Caco-2 (cell line): ENCODE measurements at regions not wholly inside any gene's neighbourhood (a gene's known extent, or its start where the extent isn't known, plus 50 kb on each side); places are given as distances from the start of the nearest gene placed in this dataset.

ENCODE experiments used
- BruUV-seq: library from RNA; stranded (reverse); fragments of 400-500 nt; replicated peaks from 2 replicates; lab custom pipeline; 2021; lab: Mats Ljungman, UMichigan
- CTCF ChIA-PET: fragments of 300-600 bp; sonication (Branson Sonifier 250); formaldehyde crosslinking; loops from one replicate; lab custom pipeline; 2022; ENCODE audit warnings: antibody characterized with exemption; lab: Charles Lee
- POLR2A ChIA-PET: fragments of 300-600 bp; sonication (Branson Sonifier 250); formaldehyde crosslinking; loops from one replicate; lab custom pipeline; 2022; ENCODE audit warnings: antibody characterized with exemption; lab: Charles Lee
- DNase-seq, 2 experiments: peaks; one replicate each; pipeline versions ENCODE4 v3.0.0 to v3.0.0-alpha.2; 2020 to 2022
- H3K27me3 ChIP-seq: replicated peaks from 2 replicates; pipeline ENCODE4 v1.6.0; 2011; ENCODE audit warnings: low read length; ENCODE audit not compliant: control insufficient read depth, insufficient read depth
- H3K36me3 ChIP-seq: 2 replicates; pipeline ENCODE4 v1.5.1; 2011; ENCODE audit warnings: low read length; ENCODE audit not compliant: control insufficient read depth, insufficient read depth
- H3K4me1 ChIP-seq: fragments of 250-450 bp; sonication (Bioruptor Pico); 2 replicates; pipeline ENCODE4 v1.5.1; 2020; ENCODE audit warnings: mild to moderate bottlenecking
- H3K4me3 ChIP-seq: 2 replicates; pipeline ENCODE4 v1.5.1; 2011; ENCODE audit warnings: low read depth, mild to moderate bottlenecking, control low read depth, low read length
- H3K9me3 ChIP-seq: fragments of 250-450 bp; sonication (Bioruptor Pico); 2 replicates; pipeline ENCODE4 v1.5.1; 2020; ENCODE audit warnings: mild to moderate bottlenecking, moderate library complexity
- H3K27ac Mint-ChIP-seq: one replicate; pipeline ENCODE4 v1.8.0; 2022; ENCODE audit warnings: mixed read lengths; ENCODE audit not compliant: unreplicated experiment
- H3K27me3 Mint-ChIP-seq: one replicate; pipeline ENCODE4 v1.8.0; 2022; ENCODE audit warnings: mixed read lengths; ENCODE audit not compliant: insufficient read depth, unreplicated experiment
- H3K36me3 Mint-ChIP-seq: one replicate; pipeline ENCODE4 v1.8.0; 2022; ENCODE audit warnings: mild to moderate bottlenecking, mixed read lengths; ENCODE audit not compliant: insufficient read depth, unreplicated experiment
- H3K4me1 Mint-ChIP-seq: one replicate; pipeline ENCODE4 v1.8.0; 2022; ENCODE audit warnings: low read depth, mixed read lengths; ENCODE audit not compliant: unreplicated experiment
- H3K4me3 Mint-ChIP-seq: one replicate; pipeline ENCODE4 v1.8.0; 2022; ENCODE audit warnings: mild to moderate bottlenecking, moderate library complexity, mixed read lengths; ENCODE audit not compliant: unreplicated experiment
- H3K9me3 Mint-ChIP-seq: one replicate; pipeline ENCODE4 v1.8.0; 2022; ENCODE audit warnings: mixed read lengths; ENCODE audit not compliant: unreplicated experiment
- CTCF ChIP-seq, 2 experiments: fragments of 200-600 bp in 1 of 2; IDR thresholded peaks; 1 replicate in 1 of 2; 2 replicates in 1 of 2; pipeline versions ENCODE4 v1.5.1 to v1.8.0; 2011 to 2022; ENCODE audit warnings: antibody characterized with exemption in 1 of 2, control low read depth in 1 of 2, inconsistent platforms in 1 of 2, low read depth in 1 of 2, low read length in 1 of 2, mild to moderate bottlenecking in 1 of 2, moderate library complexity in 1 of 2; ENCODE audit not compliant: insufficient read depth in 1 of 2, severe bottlenecking in 1 of 2, unreplicated experiment in 1 of 2
- intact Hi-C: fragments of 100-400 bp; cut with micrococcal nuclease; formaldehyde crosslinking; loops from one replicate; pipeline ENCODE4 v1.10.0; 2022; ENCODE audit not compliant: unreplicated experiment

- H3K27ac Mint-ChIP-seq, result no peak overlapping the region
- CTCF ChIA-PET, result no interaction called here
- H3K4me1 Mint-ChIP-seq, result no peaks in the 10 kb centered on the region
- no peak for DNase-seq
- no peak overlapping the region for H3K4me3 Mint-ChIP-seq
- Histone ChIP-seq H3K4me1 (no peaks in the 10 kb centered on the region), H3K27me3 (no peaks in the 10 kb centered on the region), H3K36me3 (no peaks in the 10 kb centered on the region), H3K4me3 (no peak overlapping the region), H3K9me3 (no peaks in the 10 kb centered on the region)
- no peak for TF ChIP-seq CTCF (IDR thresholded peaks at IDR 0.05; ENCODE audit: insufficient read depth in 1 of 2, low read depth in 1 of 2, low read length in 1 of 2, severe bottlenecking in 1 of 2, unreplicated experiment in 1 of 2)
- POLR2A ChIA-PET, result no interaction called here
- H3K27me3 Mint-ChIP-seq, result no peaks in the 10 kb centered on the region
- intact Hi-C loops, result loop anchor here (5.0 kb wide), 1 partner anchor 251 kb away; no protein-coding TSS in a partner anchor
- H3K9me3 Mint-ChIP-seq, result no peaks in the 10 kb centered on the region
- BruUV-seq, result no TSS peak
- no peaks in the 10 kb centered on the region for H3K36me3 Mint-ChIP-seq
These were observed 989.0 kb downstream of the TBL1XR1 start for GRCh38 chr3:176208283-176208682.

DNA sequence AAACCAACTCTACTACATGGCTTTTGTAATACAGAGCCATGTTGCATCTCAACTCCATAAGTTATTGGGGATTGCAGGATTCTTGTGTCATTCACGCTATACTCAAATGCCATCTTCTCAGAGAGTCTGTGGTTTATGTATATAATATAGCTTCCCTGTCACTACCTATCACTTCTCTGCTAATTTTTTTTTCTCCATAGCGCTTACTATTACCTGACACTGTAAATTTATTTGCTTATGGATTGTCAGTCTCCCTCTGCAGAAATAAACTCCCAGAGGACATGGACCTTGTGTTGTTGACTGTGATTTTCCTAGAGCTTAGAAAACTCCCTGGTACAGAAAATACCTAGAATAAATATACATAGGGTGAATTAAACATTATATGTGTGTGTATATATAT, 990.5 kb downstream of the TBL1XR1 start:
- Histone ChIP-seq H3K9me3 (no peaks in the 10 kb centered on the region), H3K4me3 (no peak overlapping the region), H3K36me3 (no peaks in the 10 kb centered on the region), H3K4me1 (no peaks in the 10 kb centered on the region), H3K27me3 (no peaks in the 10 kb centered on the region)
- Mint-ChIP-seq H3K36me3 (no peaks in the 10 kb centered on the region), H3K4me3 (no peak overlapping the region), H3K27ac (no peak overlapping the region), H3K9me3 (no peaks in the 10 kb centered on the region), H3K27me3 (no peaks in the 10 kb centered on the region), H3K4me1 (no peaks in the 10 kb centered on the region)
- POLR2A ChIA-PET, result no interaction called here
- intact Hi-C loops, result loop anchor here (5.0 kb wide), 1 partner anchor 250 kb away; no protein-coding TSS in a partner anchor
- DNase-seq, result no peak
- no TSS peak for BruUV-seq
- CTCF ChIA-PET, result no interaction called here
- TF ChIP-seq CTCF (IDR thresholded peaks at IDR 0.05; ENCODE audit: insufficient read depth in 1 of 2, low read depth in 1 of 2, low read length in 1 of 2, severe bottlenecking in 1 of 2, unreplicated experiment in 1 of 2), result no peak

GRCh38 chr3:176202652-176203051, 994.6 kb downstream of the TBL1XR1 start:
- Mint-ChIP-seq H3K4me1 (no peaks in the 10 kb centered on the region), H3K4me3 (no peak overlapping the region), H3K36me3 (no peaks in the 10 kb centered on the region), H3K27me3 (no peaks in the 10 kb centered on the region), H3K9me3 (no peaks in the 10 kb centered on the region), H3K27ac (no peak overlapping the region)
- no peaks in the 10 kb centered on the region for H3K4me1 ChIP-seq
- no peaks in the 10 kb centered on the region for H3K27me3 ChIP-seq
- H3K36me3 ChIP-seq, result no peaks in the 10 kb centered on the region
- intact Hi-C loops, result no loop called here
- H3K4me3 ChIP-seq, result no peak overlapping the region
- CTCF ChIA-PET, result no interaction called here
- no peaks in the 10 kb centered on the region for H3K9me3 ChIP-seq
- no peak for DNase-seq
- POLR2A ChIA-PET, result no interaction called here
- no TSS peak for BruUV-seq
- TF ChIP-seq CTCF (IDR thresholded peaks at IDR 0.05; ENCODE audit: insufficient read depth in 1 of 2, low read depth in 1 of 2, low read length in 1 of 2, severe bottlenecking in 1 of 2, unreplicated experiment in 1 of 2), result no peak
